ENCODE measurements at regions not wholly inside any gene's neighbourhood (a gene's known extent, or its start where the extent isn't known, plus 50 kb on each side); places are given as distances from the start of the nearest gene placed in this dataset.

DNA sequence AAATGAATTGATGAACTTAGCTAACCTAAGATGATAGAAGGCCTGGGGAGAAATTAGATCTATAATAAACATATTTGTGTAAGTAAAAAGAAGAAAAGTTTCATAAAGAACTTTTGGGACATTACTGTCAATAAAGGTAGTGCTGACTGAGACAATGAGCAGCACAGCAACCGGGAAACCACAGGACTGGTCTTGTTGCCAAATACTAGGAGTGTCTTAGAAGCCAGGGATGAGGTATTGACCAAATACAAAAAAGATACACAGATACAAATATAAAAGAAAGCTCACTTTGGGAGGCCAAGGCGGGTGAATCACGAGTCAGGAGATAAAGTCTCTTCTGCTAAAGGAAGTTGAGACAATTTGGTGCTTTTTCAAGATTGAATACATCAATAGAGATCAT is 362.4 kb upstream of the ZNF385D start:
- no peak overlapping the region for H3K9ac ChIP-seq (ENCODE audit: insufficient read length)

DNA sequence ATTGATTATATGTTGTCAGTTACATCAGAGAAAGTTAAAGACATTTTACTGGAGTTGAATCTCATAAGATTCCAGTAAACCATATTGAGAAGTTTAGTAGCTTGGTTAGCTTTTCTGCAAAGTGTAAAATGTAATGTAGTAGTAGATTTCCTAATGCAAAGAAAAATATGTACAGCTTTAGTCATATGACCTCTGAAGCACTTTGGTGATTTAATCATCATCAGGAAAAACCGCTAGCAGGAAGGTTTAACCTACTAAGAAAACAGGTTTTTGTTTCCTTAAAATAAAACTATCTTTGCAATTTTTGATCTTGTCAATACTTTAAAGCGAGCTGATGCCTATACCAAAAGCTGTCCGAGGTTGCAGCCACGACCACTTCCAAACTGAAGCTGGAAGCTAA is 364.6 kb upstream of the ZNF385D start:
- no peaks in the 10 kb centered on the region for H3K36me3 ChIP-seq (ENCODE audit: insufficient read depth, low read length)
- H3K9me3 ChIP-seq (ENCODE audit: low read depth, low read length): no peaks in the 10 kb centered on the region
- no peak overlapping the region for H3K27ac ChIP-seq
- H3K4me3 ChIP-seq: no peak overlapping the region
- H3K9ac ChIP-seq (ENCODE audit: insufficient read length): no peak overlapping the region
- TF ChIP-seq FOXP2 (optimal IDR thresholded peaks at IDR 0.05; ENCODE audit: control extremely low read depth, extremely low read length, insufficient read depth) (no peak), POLR2AphosphoS5 (IDR thresholded peaks at IDR 0.05; ENCODE audit: borderline replicate concordance, low read depth, low read length) (no peak), EZH2 (IDR thresholded peaks at IDR 0.05) (no peak)
- no peak for DNase-seq (ENCODE audit: low read depth, low spot score)

More for the DNA sequence above, 362.4 kb upstream of the ZNF385D start:
- no peak for DNase-seq (ENCODE audit: low read depth, low spot score)
- Histone ChIP-seq H3K36me3 (ENCODE audit: insufficient read depth, low read length) (no peaks in the 10 kb centered on the region), H3K4me3 (no peak overlapping the region), H3K9me3 (ENCODE audit: low read depth, low read length) (no peaks in the 10 kb centered on the region), H3K27ac (no peak overlapping the region)
- TF ChIP-seq EZH2 (IDR thresholded peaks at IDR 0.05) (no peak), FOXP2 (optimal IDR thresholded peaks at IDR 0.05; ENCODE audit: control extremely low read depth, extremely low read length, insufficient read depth) (no peak), POLR2AphosphoS5 (IDR thresholded peaks at IDR 0.05; ENCODE audit: borderline replicate concordance, low read depth, low read length) (no peak)

DNA sequence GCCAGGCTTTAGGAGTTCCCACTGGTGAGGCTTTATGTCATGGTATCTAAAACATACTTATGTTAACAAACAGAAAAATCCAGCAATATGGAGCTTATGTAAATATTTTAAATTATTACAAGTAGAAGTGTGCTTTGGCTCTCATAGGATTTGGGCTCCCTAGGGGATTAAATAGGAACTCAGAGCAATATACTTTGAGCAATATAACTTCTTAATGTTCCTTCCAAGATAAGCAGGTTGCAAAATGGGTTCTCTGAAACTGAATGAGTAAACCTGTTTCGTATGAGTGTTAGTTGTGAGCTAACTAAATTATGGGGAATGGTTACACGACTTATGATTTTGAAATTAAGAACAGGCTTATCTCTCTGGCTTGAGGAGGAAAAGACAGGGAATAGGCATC is 366.1 kb upstream of the ZNF385D start:
- H3K9me3 ChIP-seq (ENCODE audit: low read depth, low read length): no peaks in the 10 kb centered on the region
- H3K9ac ChIP-seq (ENCODE audit: insufficient read length): no peak overlapping the region
- no peak overlapping the region for H3K4me3 ChIP-seq
- no peak for TF ChIP-seq FOXP2 (optimal IDR thresholded peaks at IDR 0.05; ENCODE audit: control extremely low read depth, extremely low read length, insufficient read depth)
- TF ChIP-seq EZH2 (IDR thresholded peaks at IDR 0.05): no peak
- no peak for TF ChIP-seq POLR2AphosphoS5 (IDR thresholded peaks at IDR 0.05; ENCODE audit: borderline replicate concordance, low read depth, low read length)
- no peak overlapping the region for H3K27ac ChIP-seq
- no peak for DNase-seq (ENCODE audit: low read depth, low spot score)
- no peaks in the 10 kb centered on the region for H3K36me3 ChIP-seq (ENCODE audit: insufficient read depth, low read length)

DNA sequence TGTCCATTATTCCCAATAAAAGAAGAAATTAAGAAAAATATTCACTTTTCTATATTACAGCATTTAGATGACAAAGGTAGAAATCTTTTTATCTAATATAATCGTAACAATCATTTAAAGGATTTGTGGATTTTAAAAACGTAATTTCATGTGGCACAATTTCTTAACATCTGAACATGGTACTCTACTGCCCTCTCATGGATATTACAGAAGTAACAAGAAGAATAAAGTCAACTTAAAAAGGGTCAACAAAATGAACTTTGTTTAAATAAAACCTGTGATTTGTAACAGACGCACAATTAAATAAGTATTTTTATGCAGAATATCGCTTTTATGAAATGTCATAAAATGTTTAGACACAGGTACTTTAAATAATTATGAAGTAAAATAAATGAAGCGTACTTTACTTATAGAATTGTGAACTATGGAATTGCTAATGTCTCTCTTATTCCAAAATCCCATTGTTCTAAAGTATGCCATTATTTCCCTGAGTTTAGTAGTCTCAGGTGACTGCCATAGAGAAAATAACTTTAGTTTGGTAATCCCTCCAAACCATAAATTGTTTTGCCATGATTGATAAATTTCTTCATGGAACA is 366.8 kb upstream of the ZNF385D start:
- TF ChIP-seq POLR2AphosphoS5 (IDR thresholded peaks at IDR 0.05; ENCODE audit: borderline replicate concordance, low read depth, low read length) (no peak), FOXP2 (optimal IDR thresholded peaks at IDR 0.05; ENCODE audit: control extremely low read depth, extremely low read length, insufficient read depth) (no peak), EZH2 (IDR thresholded peaks at IDR 0.05) (no peak)
- no peak overlapping the region for H3K27ac ChIP-seq
- H3K4me3 ChIP-seq: no peak overlapping the region
- no peak overlapping the region for H3K9ac ChIP-seq (ENCODE audit: insufficient read length)
- DNase-seq (ENCODE audit: low read depth, low spot score): peak; percentile 3
- no peaks in the 10 kb centered on the region for H3K36me3 ChIP-seq (ENCODE audit: insufficient read depth, low read length)
- H3K9me3 ChIP-seq (ENCODE audit: low read depth, low read length): no peaks in the 10 kb centered on the region

DNA sequence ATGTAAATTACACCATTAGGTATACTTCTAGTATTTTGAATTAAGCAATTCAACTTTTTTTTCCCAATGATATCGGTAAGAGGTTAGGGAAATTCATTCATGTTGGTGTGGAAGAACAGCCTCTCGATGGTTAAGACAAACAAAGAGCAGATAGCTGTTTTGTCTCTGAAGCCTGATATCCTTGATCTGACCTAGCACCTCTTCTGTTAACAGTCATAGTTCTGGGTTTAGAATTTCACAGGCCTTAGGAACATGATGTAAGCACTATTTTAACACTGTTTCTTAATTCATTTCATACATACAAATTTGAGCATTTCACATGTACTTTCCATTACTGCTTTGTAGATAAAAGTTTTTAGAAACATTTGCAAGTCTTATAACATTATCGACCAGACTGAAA is 367.5 kb upstream of the ZNF385D start:
- TF ChIP-seq POLR2AphosphoS5 (IDR thresholded peaks at IDR 0.05; ENCODE audit: borderline replicate concordance, low read depth, low read length) (no peak), FOXP2 (optimal IDR thresholded peaks at IDR 0.05; ENCODE audit: control extremely low read depth, extremely low read length, insufficient read depth) (no peak), EZH2 (IDR thresholded peaks at IDR 0.05) (no peak)
- Histone ChIP-seq H3K9me3 (ENCODE audit: low read depth, low read length) (no peaks in the 10 kb centered on the region), H3K9ac (ENCODE audit: insufficient read length) (no peak overlapping the region), H3K4me3 (no peak overlapping the region), H3K36me3 (ENCODE audit: insufficient read depth, low read length) (no peaks in the 10 kb centered on the region), H3K27ac (no peak overlapping the region)
- no peak for DNase-seq (ENCODE audit: low read depth, low spot score)

DNA sequence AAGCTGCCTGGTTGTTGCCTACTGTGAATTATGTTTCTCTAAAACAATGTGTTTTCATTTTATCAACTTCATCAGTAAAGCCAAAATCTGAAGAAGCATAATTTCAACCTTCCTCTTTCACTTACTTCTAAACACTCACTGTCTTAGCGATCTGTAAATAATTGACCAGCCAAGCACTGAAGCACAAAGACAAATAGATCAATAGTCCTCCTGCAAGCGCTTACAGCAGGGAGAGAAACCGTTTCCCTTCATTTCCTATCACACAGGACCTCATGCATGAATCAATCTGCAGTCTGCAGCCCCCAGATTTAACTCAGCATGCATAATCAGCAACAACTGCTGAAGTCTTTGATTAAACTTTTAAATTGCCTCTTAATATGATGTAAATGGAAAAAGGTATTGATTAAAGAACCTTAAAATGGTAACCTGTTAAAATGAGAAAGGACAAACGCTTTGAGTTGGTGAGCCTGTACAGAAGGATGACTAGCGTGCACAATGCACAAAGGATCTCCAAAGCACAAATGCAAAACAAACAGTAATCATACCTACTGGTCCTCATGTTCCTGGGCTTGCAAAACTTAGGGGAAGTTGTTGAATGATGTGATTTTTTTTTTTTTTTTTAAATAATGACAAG is 370.2 kb upstream of the ZNF385D start:
- DNase-seq (ENCODE audit: low read depth, low spot score): no peak
- TF ChIP-seq FOXP2 (optimal IDR thresholded peaks at IDR 0.05; ENCODE audit: control extremely low read depth, extremely low read length, insufficient read depth) (no peak), EZH2 (IDR thresholded peaks at IDR 0.05) (no peak), POLR2AphosphoS5 (IDR thresholded peaks at IDR 0.05; ENCODE audit: borderline replicate concordance, low read depth, low read length) (no peak)
- Histone ChIP-seq H3K36me3 (ENCODE audit: insufficient read depth, low read length) (no peaks in the 10 kb centered on the region), H3K4me3 (no peak overlapping the region), H3K9me3 (ENCODE audit: low read depth, low read length) (no peaks in the 10 kb centered on the region), H3K9ac (ENCODE audit: insufficient read length) (no peak overlapping the region), H3K27ac (no peak overlapping the region)

DNA sequence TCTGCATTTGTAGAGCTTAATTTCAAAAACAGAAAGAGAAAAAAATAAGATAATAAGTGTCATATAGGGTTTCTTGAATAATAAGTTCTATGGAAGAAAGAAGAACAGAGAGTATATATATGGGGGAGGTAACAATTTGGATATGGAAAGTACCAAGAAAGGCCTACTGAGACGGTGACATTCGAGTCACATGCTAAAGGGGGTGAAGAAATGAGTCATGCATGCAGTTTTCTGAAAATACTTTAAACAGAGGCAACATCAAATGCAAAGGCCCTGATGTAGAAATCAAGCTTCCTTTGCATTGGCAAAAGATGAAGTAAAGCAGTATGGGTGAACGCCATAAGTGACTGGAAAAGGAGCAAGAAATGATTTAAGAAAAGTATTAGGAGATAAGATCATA is 371.6 kb upstream of the ZNF385D start:
- no peaks in the 10 kb centered on the region for H3K36me3 ChIP-seq (ENCODE audit: insufficient read depth, low read length)
- H3K4me3 ChIP-seq: no peak overlapping the region
- no peak for TF ChIP-seq FOXP2 (optimal IDR thresholded peaks at IDR 0.05; ENCODE audit: control extremely low read depth, extremely low read length, insufficient read depth)
- no peak for TF ChIP-seq EZH2 (IDR thresholded peaks at IDR 0.05)
- no peak for TF ChIP-seq POLR2AphosphoS5 (IDR thresholded peaks at IDR 0.05; ENCODE audit: borderline replicate concordance, low read depth, low read length)
- no peaks in the 10 kb centered on the region for H3K9me3 ChIP-seq (ENCODE audit: low read depth, low read length)
- H3K9ac ChIP-seq (ENCODE audit: insufficient read length): no peak overlapping the region
- no peak for DNase-seq (ENCODE audit: low read depth, low spot score)
- H3K27ac ChIP-seq: no peak overlapping the region

DNA sequence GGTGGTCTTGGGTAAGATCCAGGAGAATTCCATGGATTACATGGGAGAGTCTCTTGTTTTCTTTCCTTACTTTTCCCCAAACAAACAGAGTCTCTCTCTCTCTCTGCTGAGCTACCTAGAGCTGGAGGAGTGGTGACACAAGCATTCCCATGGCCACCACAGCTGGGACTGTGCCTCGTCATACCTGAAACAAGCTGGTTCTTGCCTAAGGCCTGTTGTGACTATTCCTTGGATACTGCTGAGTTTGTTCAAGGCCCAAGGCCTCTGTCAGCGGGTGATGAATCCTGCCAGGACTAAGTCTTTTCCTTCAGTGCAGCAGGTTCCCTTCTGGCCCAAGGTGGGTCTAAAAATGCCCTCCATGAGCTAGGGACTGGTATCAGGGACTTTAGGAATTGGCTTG is 378.1 kb upstream of the ZNF385D start:
- no peak overlapping the region for H3K27ac ChIP-seq
- DNase-seq (ENCODE audit: low read depth, low spot score): no peak
- no peak for TF ChIP-seq FOXP2 (optimal IDR thresholded peaks at IDR 0.05; ENCODE audit: control extremely low read depth, extremely low read length, insufficient read depth)
- TF ChIP-seq EZH2 (IDR thresholded peaks at IDR 0.05): no peak
- no peak for TF ChIP-seq POLR2AphosphoS5 (IDR thresholded peaks at IDR 0.05; ENCODE audit: borderline replicate concordance, low read depth, low read length)
- H3K36me3 ChIP-seq (ENCODE audit: insufficient read depth, low read length): no peaks in the 10 kb centered on the region
- no peaks in the 10 kb centered on the region for H3K9me3 ChIP-seq (ENCODE audit: low read depth, low read length)
- no peak overlapping the region for H3K4me3 ChIP-seq
- H3K9ac ChIP-seq (ENCODE audit: insufficient read length): no peak overlapping the region

All from SK-N-MC (cell line).